Keratinocyte (primary cell): ENCODE measurements at regions not wholly inside any gene's neighbourhood (a gene's known extent, or its start where the extent isn't known, plus 50 kb on each side); places are given as distances from the start of the nearest gene placed in this dataset.

Experiments used
- CTCF ChIP-seq, 3 experiments: IDR thresholded peaks in 1 of 3; conservative IDR thresholded peaks in 1 of 3; optimal IDR thresholded peaks in 1 of 3; 2 replicates in 2 of 3; 3 replicates in 1 of 3; pipeline versions ENCODE3 to v1.5.1; 2011; ENCODE audit warnings: low read length in 3 of 3, mild to moderate bottlenecking in 3 of 3, moderate library complexity in 2 of 3, control low read depth in 1 of 3, inconsistent platforms in 1 of 3; ENCODE audit not compliant: insufficient read depth in 2 of 3; ENCODE audit errors: extremely low read depth in 1 of 3
- EZH2 ChIP-seq: IDR thresholded peaks from one replicate; pipeline ENCODE4 v1.6.1; 2012; ENCODE audit warnings: inconsistent platforms, mild to moderate bottlenecking, low read length, moderate library complexity

GRCh38 chr9:134487066-134487710 lies 154.4 kb upstream of the COL5A1 start:
- TF ChIP-seq CTCF (optimal IDR thresholded peaks at IDR 0.05 in 1 of 3, IDR thresholded peaks at IDR 0.05 in 1 of 3, conservative IDR thresholded peaks at IDR 0.05 in 1 of 3; ENCODE audit: extremely low read depth in 1 of 3, insufficient read depth in 2 of 3, low read length in 3 of 3) = no peak
- no peak for TF ChIP-seq EZH2
